SIG-M5 treated with dmso at 0.1 percent for 504 hours (cell line): ENCODE measurements at regions not wholly inside any gene's neighbourhood (a gene's known extent, or its start where the extent isn't known, plus 50 kb on each side); places are given as distances from the start of the nearest gene placed in this dataset.
A peak's percentile ranks its signal among the peaks of the same experiment; 100 is the strongest.
"Not testable (repeated sequence)": the region's sequence is repeated elsewhere in the genome, so short reads cannot be mapped to it uniquely, and the experiment has no call there.

ENCODE experiments used
- DNase-seq: peaks from one replicate; lab custom pipeline; 2025; ENCODE audit not compliant: unreplicated experiment; lab: John Stamatoyannopoulos, UW

DNA sequence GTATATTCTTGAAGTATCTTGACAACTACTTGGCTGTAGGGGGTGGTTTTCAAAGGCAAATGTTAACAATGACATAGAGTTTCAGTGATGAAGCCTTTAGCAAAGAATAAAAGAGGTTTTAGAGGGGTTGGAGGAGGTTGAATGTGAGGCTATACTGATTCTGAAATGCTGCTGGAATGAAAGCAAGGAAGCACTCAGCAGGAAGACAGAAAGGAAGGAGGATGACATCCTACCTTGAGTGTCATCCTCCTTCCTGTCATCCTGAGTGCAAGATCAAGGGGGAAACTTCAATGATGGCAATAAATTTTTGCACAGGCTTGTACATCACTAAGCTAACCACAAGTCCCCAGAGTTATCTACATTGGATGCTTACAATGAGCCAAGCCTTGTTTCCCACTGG, 120.5 kb downstream of the APIP start:
- DNase-seq: no peak

DNA sequence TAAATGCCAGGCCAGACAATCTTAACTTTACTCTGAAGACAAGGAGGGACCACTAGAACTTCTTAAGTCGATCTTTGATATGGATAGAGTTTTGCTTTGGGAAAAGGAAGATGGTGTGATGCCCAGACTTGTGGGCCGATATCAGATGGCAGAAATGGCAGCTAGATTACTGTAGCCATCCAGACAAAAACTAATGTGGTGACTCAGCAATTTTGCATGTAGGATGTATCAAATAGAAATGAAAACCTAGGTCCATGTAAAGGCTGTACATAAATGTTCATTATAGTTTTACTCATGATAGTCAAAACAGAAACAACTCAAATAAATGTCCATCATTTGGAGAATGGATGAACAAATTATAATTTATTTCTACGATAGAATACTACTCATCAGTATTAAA, 121.5 kb downstream of the APIP start:
- DNase-seq: no peak

DNA sequence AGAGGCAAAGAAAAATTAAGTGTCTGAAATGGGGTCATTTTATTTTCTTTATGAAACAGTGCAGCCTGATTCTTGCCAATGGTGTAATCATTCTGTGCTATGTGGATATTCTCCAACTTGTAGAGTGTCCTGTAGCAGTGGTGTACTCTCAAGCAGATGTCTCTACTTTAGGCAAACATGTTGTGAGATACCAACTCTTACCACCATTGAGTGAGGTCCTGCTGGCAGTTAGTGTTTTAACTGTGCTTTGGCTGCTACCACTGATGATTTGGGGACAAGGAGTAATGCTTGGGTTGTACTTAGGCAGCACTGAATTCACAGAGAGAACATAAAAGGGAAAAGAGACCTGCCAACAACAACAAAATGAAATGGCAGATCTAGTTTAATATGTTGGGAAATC, 122.5 kb downstream of the APIP start:
- no peak for DNase-seq

DNA sequence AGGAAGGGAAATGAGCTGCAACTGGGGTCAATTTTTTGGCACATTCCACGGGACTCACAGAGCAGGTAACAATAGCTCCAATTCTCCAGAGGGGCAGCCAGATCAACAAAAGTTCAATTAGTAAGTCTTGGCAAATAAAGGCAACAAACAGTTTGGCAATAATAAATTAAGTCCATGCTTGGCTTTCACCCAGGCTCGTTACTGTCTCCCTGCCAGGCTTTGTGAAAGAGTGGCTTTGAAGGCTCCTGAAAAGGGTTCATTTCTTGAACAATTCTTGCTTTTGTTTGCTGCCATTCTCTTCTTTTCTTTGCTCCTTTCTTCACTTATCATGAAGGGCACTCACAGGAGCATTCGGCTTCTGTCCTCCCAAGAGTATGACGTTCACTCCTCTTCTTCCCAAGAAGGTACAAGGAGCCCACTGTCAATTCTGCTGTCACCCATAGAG, 123.3 kb downstream of the APIP start:
- no peak for DNase-seq

DNA sequence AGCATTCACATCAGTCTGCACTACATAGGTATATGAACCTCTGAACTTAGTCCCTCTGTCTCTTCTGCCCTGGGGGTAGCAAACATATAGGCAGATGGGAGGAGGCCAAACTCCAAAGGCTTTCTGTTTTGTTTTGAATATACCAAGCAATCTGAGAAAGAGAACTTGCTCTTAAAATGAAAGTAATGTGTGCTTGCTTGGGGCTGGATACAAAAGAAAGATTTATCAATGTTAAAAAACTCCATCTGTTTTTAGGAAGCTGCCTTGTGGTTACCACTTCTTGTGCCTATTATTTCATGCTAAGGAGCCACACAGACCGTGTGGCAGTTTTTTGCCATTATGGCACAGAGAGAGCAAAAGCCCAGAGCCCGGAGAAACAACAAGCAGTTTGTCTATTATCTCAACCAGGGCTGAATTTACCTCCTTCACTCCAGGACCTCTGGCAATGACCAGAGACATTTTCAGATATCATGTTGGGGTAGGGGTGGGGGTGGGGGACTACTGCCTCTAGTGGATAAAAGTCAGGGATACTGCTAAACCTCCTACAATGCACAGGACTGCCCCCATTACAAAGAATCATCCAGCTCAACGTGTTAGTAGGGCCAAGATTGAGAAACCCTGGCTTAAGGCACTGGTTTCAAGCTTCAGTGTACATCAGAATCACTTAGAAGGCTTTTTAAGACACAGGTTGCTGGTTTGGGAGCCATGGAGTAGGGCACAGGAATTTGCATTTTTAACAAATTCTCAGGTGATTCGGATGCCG, 124.2 kb downstream of the APIP start:
- DNase-seq: no peak

DNA sequence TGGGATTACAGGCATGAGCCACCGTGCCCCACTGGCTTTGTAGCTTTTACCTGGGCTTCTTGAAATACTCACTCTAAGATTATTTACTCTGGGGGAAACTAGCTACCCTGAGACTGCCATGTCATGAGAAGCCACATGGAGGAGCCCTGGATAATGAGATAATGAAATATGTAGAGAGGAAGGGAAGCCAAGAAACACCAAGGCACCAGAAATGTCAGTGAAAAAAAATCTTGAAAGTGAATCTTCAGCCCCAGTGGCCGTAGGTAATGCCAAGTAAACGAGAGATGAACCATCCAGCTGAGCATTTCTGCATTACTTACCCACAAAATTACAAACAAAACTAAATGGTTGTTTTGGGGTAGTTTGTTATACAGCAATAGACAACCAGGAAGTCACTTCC, 125.6 kb downstream of the APIP start:
- no peak for DNase-seq

DNA sequence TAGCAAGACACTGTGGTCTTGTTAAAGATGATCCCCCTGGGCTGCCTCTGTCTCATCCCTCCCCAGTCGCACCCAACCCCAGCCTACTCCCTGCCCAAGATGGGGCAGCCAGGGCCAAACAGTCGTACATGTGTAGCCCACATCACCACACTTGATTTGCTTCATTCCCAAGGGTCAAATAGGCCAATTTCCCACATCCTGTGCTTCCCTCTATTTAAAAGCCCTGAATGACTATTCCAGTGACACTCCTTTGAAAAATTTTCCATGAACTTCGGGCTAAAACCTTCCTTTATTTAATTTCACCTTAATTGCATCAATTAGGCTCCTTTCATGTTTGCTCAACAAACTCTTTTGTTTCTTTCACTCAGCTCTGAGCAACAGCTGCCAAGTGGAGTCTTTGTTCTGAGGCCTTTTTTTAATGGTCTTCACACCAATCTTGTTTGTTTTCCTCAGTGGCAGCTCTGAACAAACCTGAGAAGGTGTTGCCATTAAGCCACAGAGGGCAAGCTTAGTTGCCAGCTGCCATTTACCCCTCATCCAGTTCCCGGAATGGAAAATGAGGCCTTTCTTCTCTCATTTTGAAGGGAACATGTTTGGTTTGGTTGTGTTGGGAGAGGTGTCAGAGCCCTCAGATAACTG, 126.9 kb downstream of the APIP start:
- no peak for DNase-seq

DNA sequence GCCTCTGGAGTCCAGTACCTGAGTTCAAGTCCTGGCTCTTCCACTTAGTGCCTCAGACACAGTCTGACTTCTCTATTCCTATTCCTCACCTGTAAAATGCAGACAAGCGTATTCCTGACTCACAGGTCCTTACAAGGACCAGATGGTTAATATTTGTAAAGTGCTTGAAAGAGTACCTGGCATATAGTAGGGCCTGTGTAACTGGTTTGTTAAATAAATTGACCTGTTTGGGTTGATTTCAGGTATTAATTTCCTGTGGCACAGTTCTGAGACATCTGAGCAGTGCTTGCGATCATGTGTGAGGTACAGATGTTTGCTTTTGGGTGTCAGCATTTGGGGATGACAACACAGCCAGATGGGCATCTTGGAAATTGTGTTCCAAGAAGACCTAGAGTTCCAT, 127.5 kb downstream of the APIP start:
- DNase-seq: no peak

DNA sequence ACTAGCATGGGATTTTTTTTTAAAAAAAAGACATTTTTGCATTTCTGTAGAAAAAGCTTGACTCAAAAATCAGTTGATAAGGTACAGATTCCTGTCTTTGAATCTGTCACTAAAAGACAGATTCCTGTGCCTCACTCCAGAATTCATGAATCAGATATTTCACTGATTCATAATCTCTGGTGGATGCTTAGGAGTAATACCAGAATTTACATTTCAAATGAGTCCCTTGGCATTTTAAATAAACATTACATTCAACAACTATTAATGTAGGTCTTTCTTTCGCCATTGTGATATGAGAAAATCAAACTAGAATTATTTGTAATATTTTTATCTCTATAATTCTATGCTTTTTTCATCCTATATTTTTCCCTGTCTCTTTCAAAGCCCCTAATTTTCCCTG, 128.3 kb downstream of the APIP start:
- no peak for DNase-seq

DNA sequence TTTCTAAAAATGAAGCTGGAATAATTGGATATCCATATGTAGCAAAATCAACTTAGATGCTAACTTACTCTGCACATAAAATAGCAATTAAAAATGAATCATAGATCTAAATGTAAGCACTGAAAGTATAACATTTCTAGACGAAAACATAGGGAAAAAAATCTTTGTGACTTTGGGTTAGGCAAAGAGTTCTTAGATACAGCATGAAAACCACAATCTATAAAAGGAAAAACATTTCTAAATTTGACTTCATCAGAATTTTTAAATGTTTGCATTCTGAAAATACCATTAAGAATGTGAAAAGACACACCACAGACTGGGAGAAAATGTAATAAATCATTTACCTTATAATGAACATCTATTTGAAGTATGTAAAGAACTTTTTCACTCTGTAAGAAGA, 128.8 kb downstream of the APIP start:
- no peak for DNase-seq

DNA sequence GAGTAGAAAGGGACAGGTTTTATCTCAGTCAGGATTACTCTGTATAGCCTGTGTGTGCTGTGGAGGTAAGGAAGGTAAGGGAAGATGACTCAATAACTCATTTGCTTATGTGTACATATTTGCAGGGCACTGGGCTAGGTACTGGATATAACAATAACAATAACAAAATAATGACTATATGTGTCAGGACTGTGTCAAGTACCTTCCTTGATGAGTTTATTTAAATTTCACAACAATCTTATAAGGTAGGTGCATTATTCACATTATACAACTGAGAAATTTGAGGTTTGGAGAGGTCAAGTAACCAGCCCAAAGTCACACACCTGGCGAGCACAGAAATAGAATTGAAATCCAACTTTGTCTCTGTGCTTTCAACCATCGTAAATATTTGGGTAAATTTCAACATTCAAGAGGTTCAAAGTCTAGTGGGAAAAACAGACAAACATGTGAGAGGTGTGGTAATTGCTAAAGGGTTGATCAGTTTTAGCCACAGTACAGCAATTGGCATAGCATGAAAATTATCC, 131.8 kb downstream of the APIP start:
- no peak for DNase-seq

DNA sequence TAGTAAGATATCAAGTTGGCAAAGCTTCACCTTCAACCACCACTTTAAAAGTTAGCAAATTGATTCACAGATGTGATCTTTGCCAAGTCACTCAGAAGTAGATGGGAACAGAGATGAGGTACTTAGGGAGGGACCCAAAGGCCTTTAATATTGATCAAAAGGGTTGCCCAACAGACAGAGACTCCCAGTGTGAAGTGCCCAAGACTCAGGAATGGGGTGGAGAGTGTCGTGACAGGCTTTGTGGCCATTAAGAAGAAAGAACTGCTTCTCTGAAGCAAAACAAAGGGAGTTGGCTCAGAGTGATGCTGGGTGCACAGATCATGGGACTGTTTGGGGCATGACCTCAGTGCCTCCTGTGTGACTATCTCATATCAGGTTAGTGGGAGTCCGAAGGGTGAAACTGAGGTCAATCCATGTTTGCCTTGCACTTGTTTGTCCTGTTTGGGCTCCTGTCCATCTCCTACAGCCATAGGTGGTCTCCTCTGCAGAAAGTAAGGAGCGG, 132.3 kb downstream of the APIP start:
- no peak for DNase-seq

DNA sequence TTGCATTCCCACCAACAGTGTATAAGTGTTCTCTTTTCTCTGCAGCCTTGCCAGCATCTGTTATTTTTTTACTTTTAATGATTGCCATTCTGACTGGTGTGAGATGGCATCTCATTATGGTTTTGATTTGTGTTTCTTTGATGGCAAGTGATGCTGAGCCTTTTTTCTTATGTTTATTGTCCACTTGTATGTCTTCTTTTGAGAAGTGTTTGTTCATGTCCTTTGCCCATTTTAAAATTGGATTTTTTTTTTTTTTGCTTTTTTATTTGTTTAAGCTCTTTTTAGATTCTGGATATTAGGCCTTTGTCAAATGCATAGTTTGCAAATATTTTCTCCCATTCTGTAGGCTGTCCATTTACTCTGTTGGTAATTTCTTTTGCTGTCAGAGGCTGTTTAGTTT, 134.4 kb downstream of the APIP start:
- DNase-seq: not testable (repeated sequence)

DNA sequence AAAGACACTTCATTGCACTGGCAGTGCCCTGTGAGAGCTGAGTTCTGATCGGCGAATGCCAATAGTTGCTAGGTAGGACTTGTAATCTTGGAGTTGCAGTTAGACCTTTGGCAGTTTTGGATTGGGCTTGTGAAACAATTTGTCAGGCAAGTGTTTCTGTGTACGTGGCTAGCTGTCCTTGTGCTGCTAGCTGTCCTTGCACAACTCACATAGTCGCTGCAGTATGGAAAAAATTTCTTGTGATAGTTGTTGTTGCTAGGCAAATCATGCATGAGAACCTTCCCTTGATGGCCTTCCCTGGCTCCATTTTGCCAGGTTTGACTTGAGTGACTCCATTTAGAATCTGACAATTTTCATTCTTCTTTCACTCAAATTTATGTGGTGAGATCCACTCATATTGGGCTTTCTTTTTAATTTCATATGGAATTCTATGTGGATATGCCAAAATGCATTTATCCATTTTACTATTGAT, 140.7 kb downstream of the APIP start:
- DNase-seq: no peak

DNA sequence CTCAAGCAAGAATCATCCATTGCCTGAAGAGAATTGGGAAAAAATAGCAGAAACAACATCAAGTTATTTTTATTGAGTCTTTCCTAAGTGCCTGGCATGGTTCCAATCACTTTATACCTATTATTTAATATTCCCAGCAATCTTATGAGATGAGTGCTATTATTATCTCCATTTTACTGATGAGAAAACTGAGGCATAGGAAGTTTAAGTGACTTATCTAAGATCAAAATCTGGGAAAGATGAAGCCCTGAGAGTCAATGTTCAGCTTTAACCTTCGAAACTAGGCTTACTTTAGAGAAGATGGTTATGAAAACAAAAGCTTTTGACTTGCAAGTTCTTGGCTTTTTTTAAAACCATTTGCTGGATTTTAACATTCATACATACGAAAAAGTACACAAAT, 141.6 kb downstream of the APIP start:
- DNase-seq: no peak

DNA sequence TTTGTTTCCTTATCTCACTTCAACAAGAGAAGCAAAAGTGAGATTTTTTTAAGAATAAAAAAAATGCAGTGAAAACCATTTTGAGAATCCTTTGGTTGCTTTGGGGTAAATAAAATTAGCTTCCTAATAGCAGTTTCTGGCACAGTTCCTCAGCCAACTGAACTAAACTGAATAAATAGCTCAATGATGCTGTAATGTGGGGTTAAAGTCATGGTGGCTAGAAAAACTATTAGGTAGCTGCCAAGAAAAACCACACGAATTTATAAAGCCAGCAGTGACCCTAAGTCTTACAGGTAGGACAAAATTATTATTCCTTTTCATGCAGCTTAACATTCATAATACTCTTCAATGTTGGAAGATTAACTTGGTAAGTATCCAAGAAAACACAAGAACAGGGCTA, 142.4 kb downstream of the APIP start:
- no peak for DNase-seq

DNA sequence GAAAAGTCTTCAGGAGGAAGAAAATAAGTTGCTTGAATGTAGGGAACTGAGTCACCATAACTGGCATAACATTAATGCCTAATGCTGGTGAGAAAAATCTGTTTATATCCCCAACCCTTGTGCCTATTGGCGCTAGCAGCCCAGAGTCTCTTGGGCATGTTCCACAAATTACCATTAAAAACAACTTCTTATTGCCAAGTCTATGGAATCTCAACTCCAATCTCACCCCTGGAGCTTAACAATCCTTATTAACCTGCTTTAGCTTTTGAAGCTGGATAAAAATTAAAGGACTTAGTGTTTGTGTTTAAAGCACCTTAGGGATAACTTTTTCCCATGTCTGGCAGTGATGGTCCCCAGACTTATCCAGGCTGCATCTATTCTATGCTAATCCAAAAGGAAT, 143.0 kb downstream of the APIP start:
- no peak for DNase-seq

DNA sequence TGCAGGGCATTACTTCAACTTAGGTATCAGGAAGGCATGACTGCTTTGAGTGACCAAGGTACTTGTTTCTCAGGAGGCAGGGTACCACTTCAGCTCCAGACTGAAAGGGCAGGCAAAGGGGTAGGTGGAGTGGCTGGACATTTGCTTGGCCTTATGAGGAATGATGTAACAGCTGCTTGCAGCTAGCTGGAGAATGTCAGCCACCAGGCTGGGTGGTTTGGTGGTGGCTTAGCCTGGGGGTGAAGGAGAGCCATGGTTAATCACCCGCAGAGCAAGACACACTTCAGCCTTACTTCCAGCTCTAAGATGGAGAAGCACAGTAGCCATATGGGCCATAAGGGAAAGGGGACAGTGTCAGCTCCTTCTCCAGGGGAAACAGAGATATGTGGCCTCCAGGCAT, 146.1 kb downstream of the APIP start:
- DNase-seq: no peak

DNA sequence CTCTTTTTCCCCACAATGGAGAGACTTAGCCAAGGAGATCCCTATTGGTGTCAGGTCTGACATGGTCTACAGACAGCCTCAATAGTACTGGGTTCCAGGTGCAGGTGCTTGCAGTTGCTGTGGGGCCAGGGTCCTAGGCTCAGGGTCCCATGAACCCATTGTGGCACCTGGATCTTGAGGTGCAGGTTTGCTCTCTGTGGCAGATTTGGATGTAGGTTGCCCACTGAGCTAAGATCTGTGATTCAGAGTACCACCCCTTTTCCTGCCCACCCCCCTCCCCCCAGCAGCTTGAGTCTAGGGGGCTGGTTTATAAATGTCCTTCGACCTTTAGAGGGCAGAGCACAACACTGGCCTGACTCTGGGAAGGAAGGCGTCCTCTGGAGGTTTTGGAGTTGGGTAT, 147.0 kb downstream of the APIP start:
- no peak for DNase-seq

DNA sequence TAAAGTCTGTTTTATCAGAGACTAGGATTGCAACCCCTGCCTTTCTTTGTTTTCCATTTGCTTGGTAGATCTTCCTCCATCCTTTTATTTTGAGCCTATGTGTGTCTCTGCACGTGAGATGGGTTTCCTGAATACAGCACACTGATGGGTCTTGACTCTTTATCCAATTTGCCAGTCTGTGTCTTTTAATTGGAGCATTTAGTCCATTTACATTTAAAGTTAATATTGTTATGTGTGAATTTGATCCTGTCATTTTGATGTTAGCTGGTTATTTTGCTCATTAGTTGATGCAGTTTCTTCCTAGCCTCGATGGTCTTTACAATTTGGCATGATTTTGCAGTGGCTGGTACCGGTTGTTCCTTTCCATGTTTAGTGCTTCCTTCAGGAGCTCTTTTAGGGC, 141.7 kb downstream of the EHF start:
- not testable (repeated sequence) for DNase-seq

DNA sequence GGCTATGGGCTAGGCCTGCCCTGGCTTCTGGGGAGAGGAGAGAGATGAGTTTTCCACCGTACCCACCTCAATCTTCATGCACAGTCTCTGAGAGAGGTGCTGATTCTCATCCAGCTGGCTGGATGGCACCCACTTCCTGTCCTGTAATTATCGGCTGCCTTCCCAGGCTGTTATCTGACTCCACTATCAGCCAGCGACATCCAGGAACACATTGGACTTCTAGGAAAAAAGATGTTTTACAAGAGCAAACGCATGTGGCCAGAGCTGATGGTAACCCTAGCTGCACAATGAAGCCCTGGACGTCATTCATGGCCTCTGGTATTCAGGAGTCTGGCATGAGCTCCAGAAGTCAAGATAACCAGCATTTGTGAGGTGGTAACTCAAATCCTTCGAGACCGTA, 137.4 kb downstream of the EHF start:
- DNase-seq: no peak

DNA sequence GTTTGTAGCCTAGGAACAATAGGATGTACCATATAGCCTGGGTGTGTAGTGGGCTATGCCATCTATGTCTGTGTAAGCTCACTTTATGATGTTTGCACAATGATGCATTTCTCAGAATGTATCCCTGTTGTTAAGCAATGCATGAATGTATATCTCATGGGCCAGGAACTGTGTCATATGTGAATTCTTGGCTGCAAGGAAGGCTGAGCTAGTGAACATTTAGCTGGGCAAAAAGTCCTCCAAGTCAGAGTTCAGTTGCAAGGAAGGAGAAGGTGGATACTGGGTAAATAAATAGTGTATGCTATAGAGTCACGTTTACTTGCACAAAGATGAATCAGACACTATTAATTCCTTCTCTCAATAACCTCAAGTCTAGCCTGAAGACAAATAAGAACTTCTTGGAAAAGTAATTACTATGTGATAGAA, 136.1 kb downstream of the EHF start:
- peak; percentile 52 for DNase-seq
